Thyroid gland (tissue), 4 donors: ENCODE measurements at regions not wholly inside any gene's neighbourhood (a gene's known extent, or its start where the extent isn't known, plus 50 kb on each side); places are given as distances from the start of the nearest gene placed in this dataset.

Experiments
- DNase-seq, 2 donors: peaks; one replicate each; pipeline ENCODE4 v3.0.0-alpha.2; 2019
- H3K27ac ChIP-seq, 3 donors: fragments of 200-600 bp; sonication (generic); 1 replicate in 2 of 3; 2 replicates in 1 of 3; pipeline ENCODE4 v1.5.1; 2016 to 2019; ENCODE audit warnings: mild to moderate bottlenecking in 1 of 3, moderate library complexity in 1 of 3
- H3K27me3 ChIP-seq: fragments of 200-600 bp; sonication (generic); one replicate; pipeline ENCODE4 v1.5.1; 2019
- H3K36me3 ChIP-seq, 2 donors: fragments of 200-600 bp; sonication (generic); one replicate each; pipeline ENCODE4 v1.5.1; 2016 to 2019
- H3K4me1 ChIP-seq, 2 donors: fragments of 200-600 bp; sonication (generic); one replicate each; pipeline ENCODE4 v1.5.1; 2017 to 2019
- H3K4me3 ChIP-seq, 3 donors: fragments of 200-600 bp; sonication (generic); replicated peaks in 1 of 3; 1 replicate in 2 of 3; 2 replicates in 1 of 3; pipeline ENCODE4 v1.5.1; 2016; ENCODE audit warnings: mild to moderate bottlenecking in 1 of 3
- H3K9me3 ChIP-seq: fragments of 200-600 bp; sonication (generic); one replicate; pipeline ENCODE4 v1.5.1; 2017
- CTCF ChIP-seq, 6 experiments: fragments of 200-600 bp in 3 of 6; fragments of 450-650 bp in 3 of 6; sonication (generic) in 3 of 6; IDR thresholded peaks; one replicate each; pipeline ENCODE4 v1.5.1; 2016 to 2019; ENCODE audit warnings: antibody characterized with exemption in 6 of 6, mild to moderate bottlenecking in 2 of 6, inconsistent platforms in 1 of 6, moderate library complexity in 1 of 6
- POLR2A ChIP-seq, 2 donors: fragments of 450-650 bp; IDR thresholded peaks; one replicate each; pipeline ENCODE4 v1.6.1; 2017; ENCODE audit warnings: antibody characterized with exemption in 2 of 2, mild to moderate bottlenecking in 2 of 2, moderate library complexity in 1 of 2
- WGBS, 2 donors: methylation state at CpG; one replicate each; pipeline ENCODE4 v1.1.5; 2017; 5-methylcytosine and 5-hydroxymethylcytosine counted together
- intact Hi-C: fragments of 100-400 bp; cut with DNase I; formaldehyde crosslinking; loops from one replicate; pipeline ENCODE4 v1.15.1; 2023

GRCh38 chr13:73433458-73433857, 374.7 kb downstream of the KLF5 start:
- no peaks in the 10 kb centered on the region for H3K36me3 ChIP-seq
- 76 to 77% methylated on average over 1 of the region's 1 CpG for whole genome bisulfite sequencing, 2 donors
- intact Hi-C loops: no loop called here
- no peak overlapping the region for H3K27ac ChIP-seq
- no peak for DNase-seq
- no peaks in the 10 kb centered on the region for H3K27me3 ChIP-seq
- H3K4me3 ChIP-seq: no peak overlapping the region
- TF ChIP-seq CTCF (IDR thresholded peaks at IDR 0.05): no peak
- TF ChIP-seq POLR2A (IDR thresholded peaks at IDR 0.05): no peak
- H3K4me1 ChIP-seq: no peaks in the 10 kb centered on the region
- no peaks in the 10 kb centered on the region for H3K9me3 ChIP-seq

GRCh38 chr13:73429701-73430100, 370.9 kb downstream of the KLF5 start:
- Histone ChIP-seq H3K36me3 (no peaks in the 10 kb centered on the region), H3K27me3 (no peaks in the 10 kb centered on the region), H3K9me3 (no peaks in the 10 kb centered on the region), H3K4me3 (no peak overlapping the region), H3K27ac (no peak overlapping the region), H3K4me1 (no peaks in the 10 kb centered on the region)
- DNase-seq: no peak
- 96 to 98% methylated on average over 1 of the region's 1 CpG for WGBS, 2 donors
- intact Hi-C loops: no loop called here
- no peak for TF ChIP-seq POLR2A (IDR thresholded peaks at IDR 0.05)
- TF ChIP-seq CTCF (IDR thresholded peaks at IDR 0.05): no peak

- no peak overlapping the region for H3K4me3 ChIP-seq
- H3K27ac ChIP-seq: no peak overlapping the region
- no peak for DNase-seq
- 83 to 88% methylated on average over 1 of the region's 1 CpG for WGBS, 2 donors
- no peaks in the 10 kb centered on the region for H3K4me1 ChIP-seq
- no peaks in the 10 kb centered on the region for H3K36me3 ChIP-seq
- intact Hi-C loops: no loop called here
- TF ChIP-seq POLR2A (IDR thresholded peaks at IDR 0.05) (no peak), CTCF (IDR thresholded peaks at IDR 0.05) (no peak)
- no peaks in the 10 kb centered on the region for H3K27me3 ChIP-seq
- no peaks in the 10 kb centered on the region for H3K9me3 ChIP-seq
Measured at GRCh38 chr13:73428706-73429105, 369.9 kb downstream of the KLF5 start.

GRCh38 chr13:73428137-73428536, 369.3 kb downstream of the KLF5 start:
- intact Hi-C loops: no loop called here

GRCh38 chr13:73422973-73423372, 364.2 kb downstream of the KLF5 start:
- Histone ChIP-seq H3K36me3 (no peaks in the 10 kb centered on the region), H3K4me1 (peaks cover 0 to 7% of the 10 kb centered on the region in 2 donors), H3K4me3 (no peak overlapping the region), H3K9me3 (no peaks in the 10 kb centered on the region), H3K27me3 (no peaks in the 10 kb centered on the region), H3K27ac (no peak overlapping the region)
- 80 to 90% methylated on average over 2 of the region's 2 CpGs for WGBS, 2 donors
- TF ChIP-seq CTCF (IDR thresholded peaks at IDR 0.05): no peak
- no peak for TF ChIP-seq POLR2A (IDR thresholded peaks at IDR 0.05)
- intact Hi-C loops: no loop called here
- DNase-seq: no peak

More at GRCh38 chr13:73428137-73428536, 369.3 kb downstream of the KLF5 start:
- TF ChIP-seq CTCF (IDR thresholded peaks at IDR 0.05) (no peak), POLR2A (IDR thresholded peaks at IDR 0.05) (no peak)
- no peak for DNase-seq
- Histone ChIP-seq H3K36me3 (no peaks in the 10 kb centered on the region), H3K4me3 (no peak overlapping the region), H3K27me3 (no peaks in the 10 kb centered on the region), H3K4me1 (no peaks in the 10 kb centered on the region), H3K9me3 (no peaks in the 10 kb centered on the region), H3K27ac (no peak overlapping the region)
- WGBS, 2 donors: 49 to 67% methylated on average over 3 of the region's 3 CpGs
